BJ (cell line): ENCODE measurements at regions not wholly inside any gene's neighbourhood (a gene's known extent, or its start where the extent isn't known, plus 50 kb on each side); places are given as distances from the start of the nearest gene placed in this dataset.

Source experiments
- CTCF ChIA-PET: fragments of 350-600 bp; formaldehyde crosslinking; extraction: SDS; loops from one replicate; lab custom pipeline; 2021; ENCODE audit warnings: antibody characterized with exemption, inconsistent platforms; lab: Yijun Ruan, JAX
- POLR2A ChIA-PET: fragments of 300-600 bp; sonication (Branson Sonifier 250); formaldehyde crosslinking; extraction: SDS; loops from one replicate; lab custom pipeline; 2021; ENCODE audit warnings: antibody characterized with exemption; lab: Charles Lee
- DNase-seq: peaks from one replicate; pipeline ENCODE4 v3.0.0-alpha.2; 2011; ENCODE audit warnings: low read depth
- H3K27me3 ChIP-seq: 2 replicates; pipeline ENCODE4 v1.6.0; 2011; ENCODE audit warnings: low read length; ENCODE audit not compliant: control insufficient read depth, insufficient read depth
- H3K36me3 ChIP-seq: 2 replicates; pipeline ENCODE4 v1.5.1; 2011; ENCODE audit warnings: low read length; ENCODE audit not compliant: control insufficient read depth, insufficient read depth
- H3K4me3 ChIP-seq: 2 replicates; pipeline ENCODE4 v1.5.1; 2011; ENCODE audit warnings: low read depth, mild to moderate bottlenecking, control low read depth, low read length
- CTCF ChIP-seq: IDR thresholded peaks from 2 replicates; pipeline ENCODE4 v1.5.1; 2011; ENCODE audit warnings: low read depth, mild to moderate bottlenecking, control low read depth, inconsistent platforms, low read length, moderate library complexity; ENCODE audit not compliant: insufficient read depth

DNA sequence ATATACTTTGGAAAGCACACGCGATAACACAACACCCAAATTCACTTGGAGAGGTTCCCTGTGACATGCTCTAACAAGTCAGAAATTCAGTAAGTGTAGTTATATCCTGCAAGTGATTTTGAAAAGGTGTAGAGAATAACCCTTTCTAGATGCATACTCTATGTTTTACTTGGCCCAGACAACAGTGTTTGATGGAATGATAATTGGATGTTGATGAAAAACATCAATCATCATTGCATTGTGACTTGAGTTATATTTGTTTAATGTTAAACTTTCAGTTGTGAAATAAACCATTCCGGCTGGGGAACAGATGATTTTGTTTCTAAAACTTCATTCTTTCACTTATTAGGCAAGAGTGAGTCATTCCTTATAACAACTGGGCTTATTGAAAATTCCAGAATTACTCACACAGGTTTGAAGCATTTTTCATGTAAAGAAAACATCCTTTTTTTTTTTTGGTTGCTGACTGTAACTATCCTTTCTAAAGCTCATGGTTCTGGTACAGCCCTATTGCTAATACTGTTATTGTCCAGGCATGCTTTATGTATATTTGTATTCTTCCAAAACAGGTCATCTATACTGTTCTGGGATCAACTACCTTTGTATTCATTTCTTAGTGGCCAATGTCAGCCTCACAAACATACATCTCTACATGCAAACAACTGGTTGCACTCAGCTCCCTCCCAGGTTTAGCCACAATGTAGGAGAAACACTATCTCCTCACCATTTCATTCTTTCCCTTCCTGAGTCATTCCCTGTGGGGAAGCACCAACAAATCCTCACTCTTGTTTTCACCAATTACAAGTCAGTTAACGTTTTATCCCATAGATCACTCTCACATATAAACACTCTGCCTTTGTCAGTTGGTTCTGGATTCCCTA is 121.2 kb upstream of the LRIG3 start:
- no peak for TF ChIP-seq CTCF
- H3K36me3 ChIP-seq, result no peaks in the 10 kb centered on the region
- CTCF ChIA-PET, result interaction anchor here (0.6 to 1.2 kb wide), 3 partner anchors 47 to 140 kb away, joined by 3 to 5 read pairs (median 3); no protein-coding TSS in a partner anchor
- peak; percentile 85 for DNase-seq
- H3K4me3 ChIP-seq, result no peak overlapping the region
- no peaks in the 10 kb centered on the region for H3K27me3 ChIP-seq
- POLR2A ChIA-PET, result interaction anchor here (0.6 kb wide), 2 partner anchors 25 to 384 kb away, joined by 6 read pairs; no protein-coding TSS in a partner anchor

DNA sequence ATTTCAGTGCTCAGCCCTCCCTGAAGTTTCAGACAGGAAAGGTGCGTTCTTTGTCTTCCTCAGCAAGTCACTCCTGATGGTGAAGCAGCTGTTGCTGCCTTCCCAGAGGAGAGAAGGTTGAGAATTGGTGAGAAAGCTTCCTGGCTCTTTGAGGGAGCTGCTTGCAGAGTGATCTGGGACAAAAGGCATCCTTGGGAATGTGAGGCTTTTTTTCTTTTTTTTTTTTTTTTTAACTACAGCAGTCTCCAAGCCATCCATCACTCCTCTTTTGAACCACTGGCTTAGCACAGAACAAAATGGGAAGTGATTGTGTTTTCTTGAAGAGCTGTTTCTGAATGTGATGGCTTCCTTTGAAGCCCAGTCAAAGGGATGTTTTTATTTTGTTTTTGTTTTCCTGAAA is 120.4 kb upstream of the LRIG3 start:
- Histone ChIP-seq H3K4me3 (no peak overlapping the region), H3K27me3 (no peaks in the 10 kb centered on the region), H3K36me3 (no peaks in the 10 kb centered on the region)
- ChIA-PET CTCF (interaction anchor here (0.9 kb wide), 1 partner anchor 122 kb away, joined by 3 read pairs; no protein-coding TSS in a partner anchor), POLR2A (interaction anchor here (0.6 to 1.1 kb wide), 3 partner anchors 121 to 615 kb away, joined by 3 to 22 read pairs (median 5); no protein-coding TSS in a partner anchor)
- peak; percentile 70 for DNase-seq
- TF ChIP-seq CTCF, result no peak

- ChIA-PET POLR2A (interaction anchor here (0.6 to 1.1 kb wide), 3 partner anchors 121 to 614 kb away, joined by 3 to 22 read pairs (median 5); no protein-coding TSS in a partner anchor), CTCF (no interaction called here)
- H3K36me3 ChIP-seq, result no peaks in the 10 kb centered on the region
- no peaks in the 10 kb centered on the region for H3K27me3 ChIP-seq
- TF ChIP-seq CTCF, result no peak
- no peak overlapping the region for H3K4me3 ChIP-seq
- no peak for DNase-seq
Observed at GRCh38 chr12:59040043-59040442, 119.7 kb upstream of the LRIG3 start.

DNA sequence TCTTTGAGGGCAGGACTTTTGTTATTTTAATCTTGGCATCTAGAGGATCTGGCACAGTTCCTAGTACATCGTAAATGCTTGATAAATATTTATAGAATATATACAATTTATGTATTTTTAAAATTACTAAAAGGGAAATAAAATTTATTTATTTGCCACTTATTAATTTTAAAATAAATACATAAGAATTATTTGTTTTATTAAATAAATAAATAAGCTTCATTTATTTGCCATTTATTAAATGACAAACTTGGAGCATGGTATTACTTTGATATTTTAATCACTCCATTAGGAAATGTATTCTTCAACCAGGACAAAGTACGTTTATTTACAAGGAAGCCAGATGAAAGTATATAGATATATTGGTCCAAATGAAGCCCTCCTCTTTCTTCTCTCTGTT is 118.7 kb upstream of the LRIG3 start:
- Histone ChIP-seq H3K4me3 (no peak overlapping the region), H3K36me3 (no peaks in the 10 kb centered on the region), H3K27me3 (no peaks in the 10 kb centered on the region)
- no peak for DNase-seq
- CTCF ChIA-PET, result interaction anchor here (1.9 kb wide), 1 partner anchor 119 kb away, joined by 5 read pairs; the partner anchor contains the start of gene LRIG3
- POLR2A ChIA-PET, result no interaction called here
- TF ChIP-seq CTCF, result no peak

- TF ChIP-seq CTCF, result no peak
- ChIA-PET CTCF (interaction anchor here (1.0 kb wide), 1 partner anchor 15 kb away, joined by 3 read pairs; no protein-coding TSS in a partner anchor), POLR2A (no interaction called here)
Observed at GRCh38 chr12:59036973-59037762, 116.9 kb upstream of the LRIG3 start.

More at GRCh38 chr12:59036973-59037762, 116.9 kb upstream of the LRIG3 start:
- Histone ChIP-seq H3K36me3 (no peaks in the 10 kb centered on the region), H3K27me3 (no peaks in the 10 kb centered on the region), H3K4me3 (no peak overlapping the region)
- no peak for DNase-seq
